GM19238 (cell line): ENCODE measurements at regions not wholly inside any gene's neighbourhood (a gene's known extent, or its start where the extent isn't known, plus 50 kb on each side); places are given as distances from the start of the nearest gene placed in this dataset.

Experiments used
- DNase-seq: peaks from one replicate; pipeline ENCODE4 v3.0.0; 2011; ENCODE audit warnings: low spot score; ENCODE audit not compliant: insufficient read length

- DNase-seq = no peak
Measured at GRCh38 chr14:40599725-40600124, 1007.0 kb upstream of the LRFN5 start.

- no peak for DNase-seq
Measured at GRCh38 chr14:40581264-40581663, 1025.4 kb upstream of the LRFN5 start.

GRCh38 chr14:40576880-40577478 is 1029.7 kb upstream of the LRFN5 start:
- DNase-seq = no peak

GRCh38 chr14:40574780-40575179 is 1031.9 kb upstream of the LRFN5 start:
- no peak for DNase-seq

GRCh38 chr14:40525314-40525713 is 1081.4 kb upstream of the LRFN5 start:
- DNase-seq = no peak

GRCh38 chr14:40523123-40523522 is 1083.6 kb upstream of the LRFN5 start:
- no peak for DNase-seq

- no peak for DNase-seq
Measured at GRCh38 chr14:40494483-40494882, 1062.2 kb upstream of the FBXO33 start.

- DNase-seq = no peak
Measured at GRCh38 chr14:40487824-40488223, 1055.6 kb upstream of the FBXO33 start.

- no peak for DNase-seq
Measured at GRCh38 chr14:40485688-40486087, 1053.5 kb upstream of the FBXO33 start.

- DNase-seq = no peak
Measured at GRCh38 chr14:40476005-40476404, 1043.8 kb upstream of the FBXO33 start.

- DNase-seq = no peak
Measured at GRCh38 chr14:40467969-40468368, 1035.7 kb upstream of the FBXO33 start.

- no peak for DNase-seq
Measured at GRCh38 chr14:40464531-40464930, 1032.3 kb upstream of the FBXO33 start.

- no peak for DNase-seq
Measured at GRCh38 chr14:40463886-40464285, 1031.7 kb upstream of the FBXO33 start.

- no peak for DNase-seq
Measured at GRCh38 chr14:40452674-40453073, 1020.4 kb upstream of the FBXO33 start.

GRCh38 chr14:40447017-40447416 is 1014.8 kb upstream of the FBXO33 start:
- no peak for DNase-seq

GRCh38 chr14:40445020-40445419 is 1012.8 kb upstream of the FBXO33 start:
- DNase-seq = no peak

GRCh38 chr14:40436551-40436950 is 1004.3 kb upstream of the FBXO33 start:
- DNase-seq = no peak

GRCh38 chr14:40417777-40418401 is 985.7 kb upstream of the FBXO33 start:
- DNase-seq = peak; percentile 3

GRCh38 chr14:40416565-40416964 is 984.3 kb upstream of the FBXO33 start:
- no peak for DNase-seq

- no peak for DNase-seq
Measured at GRCh38 chr14:40414386-40414785, 982.2 kb upstream of the FBXO33 start.

GRCh38 chr14:40413136-40413535 is 980.9 kb upstream of the FBXO33 start:
- DNase-seq = no peak

GRCh38 chr14:40410708-40411107 is 978.5 kb upstream of the FBXO33 start:
- no peak for DNase-seq

GRCh38 chr14:40402957-40403356 is 970.7 kb upstream of the FBXO33 start:
- DNase-seq = no peak
